22Rv1 (cell line): ENCODE measurements at regions not wholly inside any gene's neighbourhood (a gene's known extent, or its start where the extent isn't known, plus 50 kb on each side); places are given as distances from the start of the nearest gene placed in this dataset.

Experiments
- CTCF ChIP-seq: fragments of 450-650 bp; IDR thresholded peaks from 2 replicates; pipeline ENCODE4 v1.5.1; 2017; ENCODE audit warnings: mild to moderate bottlenecking
- ZFX ChIP-seq: fragments of 450-650 bp; IDR thresholded peaks from 2 replicates; pipeline ENCODE4 v1.6.1; 2017; ENCODE audit warnings: antibody characterized with exemption, borderline replicate concordance

GRCh38 chr9:3600672-3601071, 74.9 kb upstream of the RFX3 start:
- TF ChIP-seq CTCF (no peak), ZFX (no peak)
